ENCODE measurements at regions not wholly inside any gene's neighbourhood (a gene's known extent, or its start where the extent isn't known, plus 50 kb on each side); places are given as distances from the start of the nearest gene placed in this dataset.
"Not testable (repeated sequence)": the region's sequence is repeated elsewhere in the genome, so short reads cannot be mapped to it uniquely, and the experiment has no call there.

- Mint-ChIP-seq H3K4me1 (peaks cover 10% of the 10 kb centered on the region), H3K4me3 (no peak overlapping the region), H3K36me3 (peaks cover 2% of the 10 kb centered on the region), H3K27me3 (no peaks in the 10 kb centered on the region), H3K27ac (no peak overlapping the region), H3K9me3 (peaks cover 3% of the 10 kb centered on the region)
- POLR2A ChIA-PET = no interaction called here
- ATAC-seq (ENCODE audit: low read depth) = no peak
- no peak for DNase-seq
Observed at GRCh38 chr12:19659501-19659900, 220.2 kb downstream of the AEBP2 start.

GRCh38 chr12:19665121-19665900 is 226.0 kb downstream of the AEBP2 start:
- POLR2A ChIA-PET = interaction anchor here (0.6 kb wide), 1 partner anchor 774 kb away, joined by 4 read pairs; no protein-coding TSS in a partner anchor
- Mint-ChIP-seq H3K27ac (no peak overlapping the region), H3K27me3 (peaks cover 3% of the 10 kb centered on the region), H3K4me3 (no peak overlapping the region), H3K4me1 (peaks cover 6% of the 10 kb centered on the region), H3K9me3 (no peaks in the 10 kb centered on the region), H3K36me3 (no peaks in the 10 kb centered on the region)
- no peak for ATAC-seq (ENCODE audit: low read depth)
- DNase-seq = no peak

GRCh38 chr12:19666070-19666469 is 226.8 kb downstream of the AEBP2 start:
- DNase-seq (no peak), ATAC-seq (ENCODE audit: low read depth) (no peak)
- H3K27me3 Mint-ChIP-seq = peaks cover 3% of the 10 kb centered on the region
- H3K4me3 Mint-ChIP-seq = no peak overlapping the region
- POLR2A ChIA-PET = no interaction called here
- H3K27ac Mint-ChIP-seq = no peak overlapping the region
- peaks cover 2% of the 10 kb centered on the region for H3K4me1 Mint-ChIP-seq
- no peaks in the 10 kb centered on the region for H3K9me3 Mint-ChIP-seq
- no peaks in the 10 kb centered on the region for H3K36me3 Mint-ChIP-seq

- no peaks in the 10 kb centered on the region for H3K36me3 Mint-ChIP-seq
- ATAC-seq (ENCODE audit: low read depth) (no peak), DNase-seq (no peak)
- H3K4me3 Mint-ChIP-seq = no peak overlapping the region
- no peaks in the 10 kb centered on the region for H3K4me1 Mint-ChIP-seq
- POLR2A ChIA-PET = no interaction called here
- H3K27ac Mint-ChIP-seq = no peak overlapping the region
- no peaks in the 10 kb centered on the region for H3K9me3 Mint-ChIP-seq
- H3K27me3 Mint-ChIP-seq = peaks cover 3% of the 10 kb centered on the region
Observed at GRCh38 chr12:19669793-19670192, 230.5 kb downstream of the AEBP2 start.

- Mint-ChIP-seq H3K27ac (no peak overlapping the region), H3K4me1 (peaks cover 7% of the 10 kb centered on the region), H3K27me3 (peaks cover 3% of the 10 kb centered on the region), H3K4me3 (no peak overlapping the region), H3K9me3 (peaks cover 3% of the 10 kb centered on the region), H3K36me3 (peaks cover 7% of the 10 kb centered on the region)
- POLR2A ChIA-PET = no interaction called here
- ATAC-seq (ENCODE audit: low read depth) = no peak
- DNase-seq = no peak
Observed at GRCh38 chr12:19671695-19672094, 232.4 kb downstream of the AEBP2 start.

- POLR2A ChIA-PET = no interaction called here
- H3K36me3 Mint-ChIP-seq = peaks cover 32% of the 10 kb centered on the region
- H3K27me3 Mint-ChIP-seq = no peaks in the 10 kb centered on the region
- H3K9me3 Mint-ChIP-seq = peaks cover 9% of the 10 kb centered on the region
- no peak overlapping the region for H3K4me3 Mint-ChIP-seq
- ATAC-seq (ENCODE audit: low read depth) = no peak
- DNase-seq = no peak
- H3K4me1 Mint-ChIP-seq = peaks cover 30% of the 10 kb centered on the region
- H3K27ac Mint-ChIP-seq = no peak overlapping the region
Observed at GRCh38 chr12:19674437-19674836, 235.1 kb downstream of the AEBP2 start.

- peaks cover 41% of the 10 kb centered on the region for H3K36me3 Mint-ChIP-seq
- DNase-seq = no peak
- POLR2A ChIA-PET = no interaction called here
- H3K4me1 Mint-ChIP-seq = peaks cover 37% of the 10 kb centered on the region
- no peak overlapping the region for H3K4me3 Mint-ChIP-seq
- ATAC-seq (ENCODE audit: low read depth) = no peak
- no peak overlapping the region for H3K27ac Mint-ChIP-seq
- no peaks in the 10 kb centered on the region for H3K27me3 Mint-ChIP-seq
- H3K9me3 Mint-ChIP-seq = peaks cover 10% of the 10 kb centered on the region
Observed at GRCh38 chr12:19675361-19675760, 236.1 kb downstream of the AEBP2 start.

GRCh38 chr12:19678501-19678900 is 239.2 kb downstream of the AEBP2 start:
- not testable (repeated sequence) for DNase-seq, H3K27me3 Mint-ChIP-seq, H3K9me3 Mint-ChIP-seq
- peak; percentile 78 for ATAC-seq (ENCODE audit: low read depth)
- POLR2A ChIA-PET = interaction anchor here (0.8 kb wide), 1 partner anchor 16 kb away, joined by 5 read pairs; no protein-coding TSS in a partner anchor
- peak overlapping the region; percentile 80 for H3K4me3 Mint-ChIP-seq
- H3K27ac Mint-ChIP-seq = peak overlapping the region; percentile 94
- H3K4me1 Mint-ChIP-seq = peaks cover 52% of the 10 kb centered on the region
- peaks cover 50% of the 10 kb centered on the region for H3K36me3 Mint-ChIP-seq

- Mint-ChIP-seq H3K27ac (peak overlapping the region; percentile 57), H3K27me3 (no peaks in the 10 kb centered on the region), H3K4me1 (peaks cover 49% of the 10 kb centered on the region), H3K36me3 (peaks cover 50% of the 10 kb centered on the region), H3K4me3 (peak overlapping the region; percentile 37), H3K9me3 (peaks cover 11% of the 10 kb centered on the region)
- POLR2A ChIA-PET = interaction anchor here (0.6 kb wide), 1 partner anchor 12 kb away, joined by 5 read pairs; no protein-coding TSS in a partner anchor
- ATAC-seq (ENCODE audit: low read depth) = no peak
- DNase-seq = no peak
Observed at GRCh38 chr12:19681007-19681406, 241.7 kb downstream of the AEBP2 start.

GRCh38 chr12:19683178-19683927 is 244.1 kb downstream of the AEBP2 start:
- H3K4me1 Mint-ChIP-seq = peaks cover 34% of the 10 kb centered on the region
- POLR2A ChIA-PET = no interaction called here
- DNase-seq (no peak), ATAC-seq (ENCODE audit: low read depth) (no peak)
- H3K36me3 Mint-ChIP-seq = peaks cover 34% of the 10 kb centered on the region
- no peaks in the 10 kb centered on the region for H3K27me3 Mint-ChIP-seq
- no peak overlapping the region for H3K4me3 Mint-ChIP-seq
- H3K27ac Mint-ChIP-seq = peak overlapping the region; percentile 47
- peaks cover 5% of the 10 kb centered on the region for H3K9me3 Mint-ChIP-seq

GRCh38 chr12:19687371-19687770 is 248.1 kb downstream of the AEBP2 start:
- peaks cover 2% of the 10 kb centered on the region for H3K9me3 Mint-ChIP-seq
- POLR2A ChIA-PET = no interaction called here

GRCh38 chr12:19688532-19688931 is 249.2 kb downstream of the AEBP2 start:
- POLR2A ChIA-PET = no interaction called here
- DNase-seq (no peak), ATAC-seq (ENCODE audit: low read depth) (no peak)
- Mint-ChIP-seq H3K4me3 (no peak overlapping the region), H3K9me3 (peaks cover 10% of the 10 kb centered on the region), H3K4me1 (peaks cover 4% of the 10 kb centered on the region), H3K27me3 (no peaks in the 10 kb centered on the region), H3K27ac (no peak overlapping the region), H3K36me3 (peaks cover 13% of the 10 kb centered on the region)

More at GRCh38 chr12:19687371-19687770, 248.1 kb downstream of the AEBP2 start:
- Mint-ChIP-seq H3K4me1 (peaks cover 10% of the 10 kb centered on the region), H3K36me3 (peaks cover 9% of the 10 kb centered on the region), H3K4me3 (no peak overlapping the region), H3K27me3 (no peaks in the 10 kb centered on the region), H3K27ac (no peak overlapping the region)
- ATAC-seq (ENCODE audit: low read depth) (no peak), DNase-seq (no peak)

- peaks cover 11% of the 10 kb centered on the region for H3K36me3 Mint-ChIP-seq
- ATAC-seq (ENCODE audit: low read depth) (no peak), DNase-seq (no peak)
- peaks cover 2% of the 10 kb centered on the region for H3K4me1 Mint-ChIP-seq
- H3K27me3 Mint-ChIP-seq = no peaks in the 10 kb centered on the region
- H3K4me3 Mint-ChIP-seq = no peak overlapping the region
- H3K9me3 Mint-ChIP-seq = peaks cover 10% of the 10 kb centered on the region
- H3K27ac Mint-ChIP-seq = no peak overlapping the region
- POLR2A ChIA-PET = no interaction called here
Observed at GRCh38 chr12:19689226-19689625, 249.9 kb downstream of the AEBP2 start.
